ENCODE measurements at regions not wholly inside any gene's neighbourhood (a gene's known extent, or its start where the extent isn't known, plus 50 kb on each side); places are given as distances from the start of the nearest gene placed in this dataset.

GRCh38 chr5:145111420-145111819, 723.7 kb downstream of the PRELID2 start:
- no peak for ATAC-seq
- FAIRE-seq: no peak
- Histone ChIP-seq H3K27me3 (ENCODE audit: control insufficient read depth in 1 of 2, insufficient read depth in 2 of 2, low read length in 2 of 2) (no peaks in the 10 kb centered on the region), H3K27ac (ENCODE audit: extremely low read length, insufficient read depth, low read length) (no peak overlapping the region), H3K9me3 (ENCODE audit: low read length) (no peaks in the 10 kb centered on the region), H3K79me2 (ENCODE audit: insufficient read depth, low read length) (no peaks in the 10 kb centered on the region), H3K4me2 (ENCODE audit: low read depth, low read length) (no peak overlapping the region), H3K9ac (ENCODE audit: insufficient read depth, low read depth, low read length) (no peak overlapping the region), H3K4me1 (ENCODE audit: insufficient read depth, low read length) (no peaks in the 10 kb centered on the region), H2AFZ (ENCODE audit: low read length) (no peak overlapping the region), H4K20me1 (ENCODE audit: insufficient read depth, low read length) (no peaks in the 10 kb centered on the region), H3K36me3 (replicated peaks in 1 of 2; ENCODE audit: control insufficient read depth in 1 of 2, insufficient read depth in 2 of 2, low read length in 2 of 2) (no peaks in the 10 kb centered on the region), H3K4me3 (replicated peaks in 1 of 3; ENCODE audit: insufficient read depth in 1 of 3, low read depth in 2 of 3, low read length in 3 of 3) (no peak overlapping the region)
- no peak for DNase-seq (ENCODE audit: low spot score)
- BruUV-seq (replicated peaks): no TSS peak
- TF ChIP-seq ZNF782 (CRISPR knock-in tag; IDR thresholded peaks at IDR 0.05; ENCODE audit: borderline replicate concordance): no peak
- no peak for TF ChIP-seq SRSF9 (IDR thresholded peaks at IDR 0.05; ENCODE audit: borderline replicate concordance, insufficient read depth, low read depth, low read length, poor library complexity, severe bottlenecking)
- TF ChIP-seq ZNF772 (CRISPR knock-in tag; IDR thresholded peaks at IDR 0.05): no peak
- no peak for TF ChIP-seq ZNF18 (CRISPR knock-in tag; IDR thresholded peaks at IDR 0.05; ENCODE audit: insufficient replicate concordance)
- TF ChIP-seq CBX5 (CRISPR knock-in tag; IDR thresholded peaks at IDR 0.05; ENCODE audit: borderline replicate concordance): no peak
- TF ChIP-seq REL (CRISPR knock-in tag; conservative IDR thresholded peaks at IDR 0.05): no peak
- no peak for TF ChIP-seq NKX3-1 (CRISPR knock-in tag; IDR thresholded peaks at IDR 0.05)
- no peak for TF ChIP-seq ZNF670 (CRISPR knock-in tag; IDR thresholded peaks at IDR 0.05; ENCODE audit: borderline replicate concordance)
- no peak for TF ChIP-seq HNF4G (IDR thresholded peaks at IDR 0.05; ENCODE audit: borderline replicate concordance, low read depth, low read length)
- TF ChIP-seq HNF4G (CRISPR knock-in tag; IDR thresholded peaks at IDR 0.05; ENCODE audit: borderline replicate concordance, low read depth): no peak
- no peak for TF ChIP-seq ZNF160 (CRISPR knock-in tag; IDR thresholded peaks at IDR 0.05)
- no peak for TF ChIP-seq ZSCAN5A (CRISPR knock-in tag; IDR thresholded peaks at IDR 0.05; ENCODE audit: borderline replicate concordance)
- TF ChIP-seq, protein P1, sequence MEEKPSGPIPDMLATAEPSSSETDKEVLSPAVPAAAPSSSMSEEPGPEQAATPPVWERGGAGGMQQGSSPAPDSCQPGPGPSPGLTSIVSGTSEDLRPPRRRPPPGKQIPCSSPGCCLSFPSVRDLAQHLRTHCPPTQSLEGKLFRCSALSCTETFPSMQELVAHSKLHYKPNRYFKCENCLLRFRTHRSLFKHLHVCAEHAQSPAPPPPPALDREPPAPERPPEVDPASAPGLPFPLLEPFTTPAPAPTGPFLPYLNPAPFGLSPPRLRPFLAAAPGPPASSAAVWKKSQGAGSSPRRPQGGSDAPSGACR (CRISPR knock-in tag; IDR thresholded peaks at IDR 0.05): no peak
- TF ChIP-seq ELF1 (CRISPR knock-in tag; IDR thresholded peaks at IDR 0.05): no peak
- intact Hi-C loops (cut with micrococcal nuclease; ENCODE audit: unreplicated experiment): no loop called here
- 0% methylated on average over 3 of the region's 3 CpGs for WGBS (ENCODE audit: low lambda C conversion rate)
- CTCF ChIA-PET (ENCODE audit: low intra/inter-chr PET ratio, low total read pairs): no interaction called here
- in situ Hi-C loops (cut with HindIII; ENCODE audit: extremely low pct_ligation_motif_present, low pct_unique_long_range_greater_than_20kb): no loop called here
- POLR2A ChIA-PET: no interaction called here

All from HepG2 (cell line).